GM20000 (cell line): ENCODE measurements at regions not wholly inside any gene's neighbourhood (a gene's known extent, or its start where the extent isn't known, plus 50 kb on each side); places are given as distances from the start of the nearest gene placed in this dataset.

Experiments used
- DNase-seq: peaks from one replicate; pipeline ENCODE4 v3.0.0; 2012; ENCODE audit warnings: low spot score
- CTCF ChIP-seq: IDR thresholded peaks from 2 replicates; pipeline ENCODE4 v1.5.1; 2012; ENCODE audit warnings: mild to moderate bottlenecking, control low read depth; ENCODE audit errors: extremely low read depth, missing control alignments

- no peak for TF ChIP-seq CTCF
- DNase-seq = no peak
These were observed 235.1 kb upstream of the NLRP1 start for GRCh38 chr17:5819396-5819795.

DNA sequence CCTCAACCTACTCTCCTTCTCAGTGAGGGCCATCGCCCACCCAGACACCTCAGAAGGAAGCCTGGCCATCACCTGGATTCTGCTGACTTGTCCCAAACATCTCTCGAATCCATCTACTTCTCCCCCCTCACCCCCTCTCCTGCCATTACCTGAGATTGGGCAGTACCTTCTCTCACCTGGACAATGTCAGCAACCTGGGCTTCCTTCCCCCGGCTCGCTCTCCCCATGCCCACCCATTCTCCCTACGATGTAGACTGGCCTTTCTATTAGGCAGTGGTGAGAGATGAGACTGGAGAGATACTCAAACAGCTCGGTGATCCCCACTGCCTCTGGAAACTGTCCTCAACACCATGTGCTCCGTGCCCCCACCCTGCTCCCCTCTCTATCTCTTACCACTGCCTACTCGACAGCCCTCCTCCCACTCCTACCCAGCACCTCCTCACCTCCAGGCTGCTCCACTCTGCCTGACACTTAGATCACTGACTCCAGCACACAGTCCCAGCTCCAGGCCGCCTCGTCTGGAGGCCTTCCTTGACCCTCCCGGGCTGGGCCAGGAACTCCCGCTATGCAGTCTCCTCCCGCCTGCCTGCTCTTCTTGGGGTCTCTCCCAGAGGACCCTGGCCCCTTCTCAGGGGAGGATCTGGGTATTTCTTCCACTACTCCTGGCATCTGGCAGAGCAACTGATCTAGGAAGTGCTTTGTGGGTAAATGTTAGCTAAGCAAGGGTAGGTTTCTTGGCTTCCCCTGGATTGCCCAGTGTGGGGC, 235.8 kb upstream of the NLRP1 start:
- no peak for DNase-seq
- TF ChIP-seq CTCF = no peak

GRCh38 chr17:5820721-5821456, 236.6 kb upstream of the NLRP1 start:
- DNase-seq = no peak
- no peak for TF ChIP-seq CTCF

DNA sequence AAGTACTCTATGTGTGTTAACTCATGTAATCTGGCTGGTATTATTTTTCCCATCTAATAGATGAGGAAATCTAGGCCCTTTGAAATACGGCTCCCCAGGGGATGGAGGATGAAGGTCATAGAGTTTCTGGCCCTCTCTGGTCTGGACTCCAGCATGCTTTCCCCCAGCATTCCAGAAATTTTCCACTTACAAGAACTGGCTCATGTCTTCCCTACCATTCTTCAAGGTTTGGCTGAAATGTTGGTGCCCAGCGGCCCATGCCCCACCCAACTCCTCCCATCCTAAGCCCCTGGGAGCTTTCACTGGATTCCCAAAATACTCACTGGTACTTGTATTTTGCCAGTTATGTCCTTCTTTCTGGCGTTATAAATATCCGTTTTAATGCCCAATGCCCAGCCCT, 237.5 kb upstream of the NLRP1 start:
- no peak for DNase-seq
- no peak for TF ChIP-seq CTCF

GRCh38 chr17:5822281-5823060, 238.2 kb upstream of the NLRP1 start:
- TF ChIP-seq CTCF = no peak
- no peak for DNase-seq

DNA sequence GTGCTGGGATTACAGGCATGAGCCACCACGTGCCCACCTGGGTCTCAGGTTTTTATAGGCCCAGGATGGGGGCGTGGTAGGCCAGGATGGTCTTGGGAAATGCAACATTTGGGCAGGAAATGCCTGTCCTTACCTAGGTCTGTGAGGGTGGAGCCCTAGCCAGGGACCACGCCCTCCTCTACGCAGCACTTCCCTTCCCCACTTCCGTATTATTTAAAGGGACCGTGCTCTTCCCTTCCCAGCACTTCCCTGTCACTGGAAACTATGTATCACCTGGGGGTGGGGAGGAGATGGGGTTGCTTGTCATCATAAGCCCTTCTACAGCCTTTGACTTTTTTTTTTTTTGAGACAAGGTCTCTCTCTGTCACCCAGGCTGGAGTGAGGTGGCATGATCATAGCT, 238.9 kb upstream of the NLRP1 start:
- TF ChIP-seq CTCF = no peak
- no peak for DNase-seq

DNA sequence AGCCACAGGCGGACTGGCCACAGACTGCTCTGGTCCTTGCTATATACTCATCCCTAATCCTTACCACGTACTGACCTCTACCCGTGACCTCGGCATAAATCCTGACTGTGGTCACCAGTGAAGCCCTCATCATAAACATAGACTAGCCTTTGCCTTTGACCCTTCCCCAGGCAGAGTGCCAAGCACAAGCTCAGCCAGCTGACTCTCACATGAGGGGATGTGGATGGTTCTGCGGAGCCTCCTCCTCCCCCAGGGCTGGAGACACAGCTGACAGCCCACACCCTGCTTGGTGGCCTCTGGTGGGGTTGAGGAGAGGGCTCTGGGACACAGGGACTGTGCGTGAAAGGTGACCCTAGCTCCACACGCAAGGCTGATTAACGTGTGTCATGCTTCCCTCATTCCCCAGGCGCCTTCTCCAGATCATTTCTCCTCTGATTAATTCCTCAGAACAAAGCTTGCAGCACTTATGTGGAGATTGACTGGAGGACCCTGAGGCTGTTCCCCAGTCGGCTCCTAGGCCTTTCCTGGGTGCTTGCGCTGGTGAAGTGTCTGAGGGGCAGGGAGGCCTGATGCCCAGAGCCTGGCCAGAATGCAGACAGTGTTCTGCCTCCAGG, 241.5 kb upstream of the NLRP1 start:
- DNase-seq = no peak
- no peak for TF ChIP-seq CTCF
